Endothelial cell of umbilical vein (primary cell): ENCODE measurements at regions not wholly inside any gene's neighbourhood (a gene's known extent, or its start where the extent isn't known, plus 50 kb on each side); places are given as distances from the start of the nearest gene placed in this dataset.

Experiments used
- BruUV-seq: library from RNA; stranded (reverse); fragments of 400-500 nt; replicated peaks from 2 replicates; lab custom pipeline; 2021; lab: Mats Ljungman, UMichigan
- CTCF ChIA-PET: fragments of 300-600, 350-600 bp; sonication (Branson Sonifier 250); formaldehyde crosslinking; loops from one replicate; lab custom pipeline; 2021; ENCODE audit warnings: antibody characterized with exemption, inconsistent platforms; lab: Charles Lee
- POLR2A ChIA-PET: fragments of 300-600, 350-600 bp; sonication (Branson Sonifier 250); formaldehyde crosslinking; loops from one replicate; lab custom pipeline; 2021; ENCODE audit warnings: antibody characterized with exemption, inconsistent platforms; lab: Charles Lee
- DNase-seq: peaks from one replicate; pipeline ENCODE4 v3.0.0-alpha.2; 2011; ENCODE audit warnings: low read depth, low spot score
- FAIRE-seq: peaks from 2 replicates; lab custom pipeline; 2011; peaks lifted over from hg19 to GRCh38; lab: Jason Lieb, UNC
- H2AFZ ChIP-seq: 2 replicates; pipeline ENCODE4 v1.6.0; 2012; ENCODE audit warnings: low read depth, low read length, control low read depth, inconsistent platforms
- H3K27ac ChIP-seq: 2 replicates; pipeline ENCODE4 v1.5.1; 2011; ENCODE audit warnings: low read depth, mild to moderate bottlenecking, control low read depth, low read length, moderate library complexity; ENCODE audit not compliant: insufficient read depth
- H3K27me3 ChIP-seq, 2 experiments: 2 replicates each; pipeline versions ENCODE4 v1.6.0 to v1.6.1; 2011; ENCODE audit warnings: low read length in 2 of 2, mixed read lengths in 1 of 2; ENCODE audit not compliant: control insufficient read depth in 2 of 2, insufficient read depth in 2 of 2
- H3K36me3 ChIP-seq, 2 experiments: 2 replicates in 1 of 2; 3 replicates in 1 of 2; pipeline ENCODE4 v1.5.1; 2011; ENCODE audit warnings: low read length in 2 of 2, mild to moderate bottlenecking in 1 of 2, moderate library complexity in 1 of 2; ENCODE audit not compliant: control insufficient read depth in 2 of 2, insufficient read depth in 2 of 2; ENCODE audit errors: extremely low read depth in 1 of 2
- H3K4me1 ChIP-seq: 3 replicates; pipeline ENCODE4 v1.5.1; 2011; ENCODE audit warnings: mild to moderate bottlenecking, low read length; ENCODE audit not compliant: control insufficient read depth, insufficient read depth; ENCODE audit errors: extremely low read depth
- H3K4me2 ChIP-seq: 2 replicates; pipeline ENCODE4 v1.6.1; 2011; ENCODE audit warnings: low read length, control low read depth, mixed read lengths; ENCODE audit not compliant: insufficient read depth
- H3K4me3 ChIP-seq, 3 experiments: fragments of 200-600 bp in 1 of 3; sonication (generic), shearing (Covaris generic) in 1 of 3; replicated peaks in 1 of 3; 2 replicates each; pipeline ENCODE4 v1.5.1; 2011 to 2016; ENCODE audit warnings: control low read depth in 3 of 3, low read length in 3 of 3, mild to moderate bottlenecking in 2 of 3, inconsistent platforms in 1 of 3, low read depth in 1 of 3, moderate library complexity in 1 of 3; ENCODE audit not compliant: insufficient read depth in 1 of 3
- H3K79me2 ChIP-seq: 2 replicates; pipeline ENCODE4 v1.6.0; 2012; ENCODE audit warnings: low read length, inconsistent platforms; ENCODE audit not compliant: control insufficient read depth, insufficient read depth
- H3K9ac ChIP-seq: replicated peaks from 2 replicates; pipeline ENCODE3; 2011; ENCODE audit warnings: low read length, control low read depth; ENCODE audit not compliant: insufficient read depth; ENCODE audit errors: extremely low read depth
- H3K9me1 ChIP-seq: replicated peaks from 3 replicates; pipeline ENCODE4 v1.6.0; 2011; ENCODE audit warnings: mild to moderate bottlenecking, low read length; ENCODE audit not compliant: control insufficient read depth, insufficient read depth; ENCODE audit errors: extremely low read depth
- H3K9me3 ChIP-seq: replicated peaks from 2 replicates; pipeline ENCODE4 v1.5.1; 2012; ENCODE audit warnings: low read length, inconsistent platforms; ENCODE audit not compliant: control insufficient read depth, insufficient read depth
- H4K20me1 ChIP-seq: replicated peaks from 2 replicates; pipeline ENCODE3; 2011; ENCODE audit warnings: mild to moderate bottlenecking, low read length; ENCODE audit not compliant: control insufficient read depth, insufficient read depth; ENCODE audit errors: extremely low read depth
- CTCF ChIP-seq, 2 donors: IDR thresholded peaks; 1 replicate in 1 of 2; 2 replicates in 1 of 2; pipeline ENCODE4 v1.5.1; 2011; ENCODE audit warnings: low read length in 2 of 2, mild to moderate bottlenecking in 2 of 2, moderate library complexity in 2 of 2, control low read depth in 1 of 2, inconsistent platforms in 1 of 2, low read depth in 1 of 2; ENCODE audit not compliant: insufficient read depth in 1 of 2; ENCODE audit errors: extremely low read depth in 1 of 2
- EZH2 ChIP-seq: IDR thresholded peaks from 2 replicates; pipeline ENCODE4 v1.6.1; 2012; ENCODE audit warnings: borderline replicate concordance, low read depth, mild to moderate bottlenecking, moderate library complexity, low read length, inconsistent platforms; ENCODE audit not compliant: severe bottlenecking
- FOS ChIP-seq: IDR thresholded peaks from 2 replicates; pipeline ENCODE4 v1.6.1; 2011; ENCODE audit warnings: mild to moderate bottlenecking, low read length, moderate library complexity, borderline replicate concordance; ENCODE audit not compliant: insufficient read depth
- GATA2 ChIP-seq: IDR thresholded peaks from 2 replicates; pipeline ENCODE4 v1.7.0; 2011; ENCODE audit warnings: low read depth, mild to moderate bottlenecking, moderate library complexity, mixed read lengths, low read length; ENCODE audit not compliant: insufficient read length, insufficient read depth
- JUN ChIP-seq: IDR thresholded peaks from 2 replicates; pipeline ENCODE4 v1.6.1; 2011; ENCODE audit warnings: borderline replicate concordance, low read depth; ENCODE audit not compliant: insufficient read length, insufficient read depth
- MYC ChIP-seq: IDR thresholded peaks from one replicate; pipeline ENCODE4 v1.6.1; 2011; ENCODE audit warnings: mild to moderate bottlenecking, low read depth, low read length
- POLR2A ChIP-seq: IDR thresholded peaks from 2 replicates; pipeline ENCODE4 v1.6.1; 2012; ENCODE audit warnings: low read depth, mild to moderate bottlenecking, control low read depth, low read length
- POLR2AphosphoS5 ChIP-seq: IDR thresholded peaks from 2 replicates; pipeline ENCODE4 v1.6.1; 2012; ENCODE audit warnings: low read depth, mild to moderate bottlenecking, control low read depth, low read length, moderate library complexity; ENCODE audit not compliant: insufficient read depth
- dilution Hi-C: fragments of 300-500 bp; cut with MboI; formaldehyde crosslinking; loops from one replicate; pipeline ENCODE4 v1.15.0; 2019; ENCODE audit warnings: low sequenced_read_pairs; ENCODE audit not compliant: extremely low pct_ligation_motif_present
- intact Hi-C: fragments of 100-400 bp; cut with micrococcal nuclease; formaldehyde crosslinking; loops from one replicate; pipeline ENCODE4 v1.10.0; 2022
- TF ChIP-seq, protein P1 (sequence below): IDR thresholded peaks from 2 replicates; pipeline ENCODE4 v1.6.1; 2011; ENCODE audit not compliant: insufficient read depth, insufficient read length

DNA sequence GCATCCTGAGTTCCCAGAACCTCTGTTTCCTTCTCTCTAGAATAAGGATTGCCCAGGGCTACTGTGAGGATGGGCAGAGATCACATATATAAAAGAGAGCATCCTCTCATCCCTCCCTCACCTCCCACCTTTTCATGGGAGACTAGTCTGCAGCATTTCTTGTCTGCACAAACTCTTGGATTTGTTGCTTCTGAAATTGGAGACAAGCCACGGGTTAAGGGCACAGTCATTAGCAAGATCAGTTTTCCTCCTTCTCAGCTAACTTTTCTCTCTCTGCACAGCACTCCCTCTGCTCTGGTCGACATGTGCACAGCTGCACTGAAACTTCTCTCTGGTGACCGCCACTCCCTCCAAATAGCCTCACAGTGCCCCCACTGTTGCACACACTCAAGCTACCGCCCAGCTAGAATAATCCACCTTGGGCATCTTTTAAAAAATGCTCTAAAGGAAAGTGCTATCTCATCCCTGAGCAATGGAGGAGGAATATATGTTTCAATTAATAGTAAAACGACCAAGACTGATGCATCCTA lies 50.9 kb upstream of the DUSP22 start:
- H3K9me3 ChIP-seq: no peaks in the 10 kb centered on the region
- DNase-seq: no peak
- no peak overlapping the region for H3K9ac ChIP-seq
- H3K27me3 ChIP-seq: no peaks in the 10 kb centered on the region
- no TSS peak for BruUV-seq
- H3K9me1 ChIP-seq: no peaks in the 10 kb centered on the region
- H3K27ac ChIP-seq: no peak overlapping the region
- no peak overlapping the region for H3K4me2 ChIP-seq
- no peak overlapping the region for H3K4me3 ChIP-seq
- dilution Hi-C loops: no loop called here
- no peaks in the 10 kb centered on the region for H3K79me2 ChIP-seq
- no peak for FAIRE-seq
- H3K36me3 ChIP-seq: no peaks in the 10 kb centered on the region
- intact Hi-C loops: no loop called here
- POLR2A ChIA-PET: no interaction called here
- no peaks in the 10 kb centered on the region for H3K4me1 ChIP-seq
- CTCF ChIA-PET: interaction anchor here (0.7 kb wide), 1 partner anchor 22 kb away, joined by 3 read pairs; no protein-coding TSS in a partner anchor
- TF ChIP-seq CTCF (IDR thresholded peaks at IDR 0.05; ENCODE audit: extremely low read depth in 1 of 2, insufficient read depth in 1 of 2, low read depth in 1 of 2, low read length in 2 of 2) (no peak), MYC (no peak), EZH2 (no peak), POLR2AphosphoS5 (no peak), JUN (no peak), FOS (no peak), POLR2A (no peak), GATA2 (no peak)
- TF ChIP-seq, protein P1, sequence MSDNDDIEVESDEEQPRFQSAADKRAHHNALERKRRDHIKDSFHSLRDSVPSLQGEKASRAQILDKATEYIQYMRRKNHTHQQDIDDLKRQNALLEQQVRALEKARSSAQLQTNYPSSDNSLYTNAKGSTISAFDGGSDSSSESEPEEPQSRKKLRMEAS: no peak
- H4K20me1 ChIP-seq: no peaks in the 10 kb centered on the region
- no peak overlapping the region for H2AFZ ChIP-seq
